Natural killer cell (primary cell): ENCODE measurements at regions not wholly inside any gene's neighbourhood (a gene's known extent, or its start where the extent isn't known, plus 50 kb on each side); places are given as distances from the start of the nearest gene placed in this dataset.
A peak's percentile ranks its signal among the peaks of the same experiment; 100 is the strongest.

Source experiments
- ATAC-seq, 3 donors: fragments of 150-1000 bp in 2 of 3; fragments of 200-7000 bp in 1 of 3; cut with Tn5 transposase; 1 replicate in 1 of 3; 2 replicates in 2 of 3; pipeline ENCODE4 v1.10.0; 2021; ENCODE audit warnings: mild to moderate bottlenecking in 2 of 3, moderate library complexity in 2 of 3
- DNase-seq, 2 donors: peaks; one replicate each; pipeline versions ENCODE4 v3.0.0 to v3.0.0-alpha.2; 2013 to 2021; ENCODE audit warnings: mixed read lengths in 1 of 2
- H3K27ac ChIP-seq: one replicate; pipeline ENCODE4 v1.5.1; 2013; ENCODE audit warnings: mild to moderate bottlenecking, low read length
- H3K27me3 ChIP-seq: one replicate; pipeline ENCODE4 v1.6.1; 2013; ENCODE audit warnings: low read length; ENCODE audit not compliant: control insufficient read depth, insufficient read depth
- H3K36me3 ChIP-seq: one replicate; pipeline ENCODE4 v1.6.1; 2013; ENCODE audit warnings: low read length; ENCODE audit not compliant: control insufficient read depth, insufficient read depth
- H3K4me1 ChIP-seq: one replicate; pipeline ENCODE4 v1.6.1; 2013; ENCODE audit warnings: low read length; ENCODE audit not compliant: control insufficient read depth, insufficient read depth
- H3K4me3 ChIP-seq: one replicate; pipeline ENCODE4 v1.5.1; 2013; ENCODE audit warnings: low read length
- H3K9me3 ChIP-seq: one replicate; pipeline ENCODE4 v1.6.1; 2013; ENCODE audit warnings: low read length; ENCODE audit not compliant: control insufficient read depth, insufficient read depth
- H3K27ac Mint-ChIP-seq, 2 donors: one replicate each; pipeline ENCODE4 v1.8.0; 2022; ENCODE audit warnings: mild to moderate bottlenecking in 2 of 2, mixed read lengths in 2 of 2, moderate library complexity in 1 of 2
- H3K27me3 Mint-ChIP-seq, 2 donors: one replicate each; pipeline ENCODE4 v1.8.0; 2022; ENCODE audit warnings: low read depth in 2 of 2, mixed read lengths in 2 of 2
- H3K36me3 Mint-ChIP-seq: one replicate; pipeline ENCODE4 v1.8.0; 2022; ENCODE audit warnings: mixed read lengths
- H3K4me1 Mint-ChIP-seq, 2 donors: one replicate each; pipeline ENCODE4 v1.8.0; 2022; ENCODE audit warnings: mixed read lengths in 2 of 2
- H3K4me3 Mint-ChIP-seq: one replicate; pipeline ENCODE4 v1.8.0; 2022; ENCODE audit warnings: mild to moderate bottlenecking, moderate library complexity, mixed read lengths
- H3K9me3 Mint-ChIP-seq, 2 donors: one replicate each; pipeline ENCODE4 v1.8.0; 2022; ENCODE audit warnings: mixed read lengths in 2 of 2
- CTCF ChIP-seq: fragments of 200-600 bp; IDR thresholded peaks from one replicate; pipeline ENCODE4 v1.8.0; 2022; ENCODE audit warnings: antibody characterized with exemption
- WGBS: methylation state at CpG from one replicate; pipeline ENCODE4 v1.1.7; 2013; ENCODE audit warnings: missing lambda C conversion rate; ENCODE audit not compliant: insufficient coverage; 5-methylcytosine and 5-hydroxymethylcytosine counted together
- intact Hi-C: fragments of 100-400 bp; cut with micrococcal nuclease; formaldehyde crosslinking; loops from one replicate; pipeline ENCODE4 v1.14.2; 2022

- peaks cover 0 to 5% of the 10 kb centered on the region in 2 donors for H3K27me3 Mint-ChIP-seq
- no peaks in the 10 kb centered on the region for H3K9me3 Mint-ChIP-seq
- Histone ChIP-seq H3K4me1 (peaks cover 51% of the 10 kb centered on the region), H3K4me3 (peak overlapping the region; percentile 16), H3K27ac (peak overlapping the region; percentile 44), H3K36me3 (no peaks in the 10 kb centered on the region), H3K9me3 (no peaks in the 10 kb centered on the region), H3K27me3 (no peaks in the 10 kb centered on the region)
- no peaks in the 10 kb centered on the region for H3K36me3 Mint-ChIP-seq
- peak; percentile 33 to 84 for DNase-seq
- peak; percentile 14 for TF ChIP-seq CTCF
- peak overlapping the region; percentile 14 to 80 for H3K27ac Mint-ChIP-seq
- H3K4me1 Mint-ChIP-seq, result peaks cover 51 to 56% of the 10 kb centered on the region in 2 donors
- intact Hi-C loops, result loop anchor here (10.0 kb wide), 1 partner anchor 143 kb away; no protein-coding TSS in a partner anchor
- WGBS, result 18% methylated on average over 19 of the region's 19 CpGs
- peak; percentile 74 to 83 (median 77) for ATAC-seq
- peak overlapping the region; percentile 78 for H3K4me3 Mint-ChIP-seq
Measured at GRCh38 chr16:79272141-79272577, 328.4 kb downstream of the MAF start.

GRCh38 chr16:79271583-79271982 is 329.0 kb downstream of the MAF start:
- H3K4me3 Mint-ChIP-seq, result peak overlapping the region; percentile 78
- DNase-seq (no peak), ATAC-seq (peak in 1 of 3 donors; percentile 15)
- peak overlapping the region; percentile 14 to 80 for H3K27ac Mint-ChIP-seq
- Histone ChIP-seq H3K4me3 (no peak overlapping the region), H3K36me3 (no peaks in the 10 kb centered on the region), H3K27ac (peak overlapping the region; percentile 44), H3K27me3 (no peaks in the 10 kb centered on the region), H3K4me1 (peaks cover 50% of the 10 kb centered on the region), H3K9me3 (no peaks in the 10 kb centered on the region)
- peaks cover 48 to 59% of the 10 kb centered on the region in 2 donors for H3K4me1 Mint-ChIP-seq
- TF ChIP-seq CTCF, result no peak
- H3K9me3 Mint-ChIP-seq, result no peaks in the 10 kb centered on the region
- 0% methylated on average over 1 of the region's 1 CpG for WGBS
- H3K27me3 Mint-ChIP-seq, result peaks cover 0 to 6% of the 10 kb centered on the region in 2 donors
- H3K36me3 Mint-ChIP-seq, result no peaks in the 10 kb centered on the region
- intact Hi-C loops, result loop anchor here (10.0 kb wide), 1 partner anchor 143 kb away; no protein-coding TSS in a partner anchor

GRCh38 chr16:79270011-79270410 is 330.5 kb downstream of the MAF start:
- no peaks in the 10 kb centered on the region for H3K27me3 ChIP-seq
- peaks cover 0 to 8% of the 10 kb centered on the region in 2 donors for H3K27me3 Mint-ChIP-seq
- no peak overlapping the region for H3K4me3 ChIP-seq
- no peak overlapping the region for H3K27ac ChIP-seq
- peak overlapping the region in 1 of 2 donors; percentile 42 for H3K27ac Mint-ChIP-seq
- H3K4me1 ChIP-seq, result peaks cover 50% of the 10 kb centered on the region
- H3K9me3 ChIP-seq, result no peaks in the 10 kb centered on the region
- H3K36me3 ChIP-seq, result no peaks in the 10 kb centered on the region
- intact Hi-C loops, result loop anchor here (10.0 kb wide), 1 partner anchor 145 kb away; no protein-coding TSS in a partner anchor
- peaks cover 48 to 59% of the 10 kb centered on the region in 2 donors for H3K4me1 Mint-ChIP-seq
- no peak for ATAC-seq
- TF ChIP-seq CTCF, result no peak
- H3K9me3 Mint-ChIP-seq, result no peaks in the 10 kb centered on the region
- no peak overlapping the region for H3K4me3 Mint-ChIP-seq
- no peaks in the 10 kb centered on the region for H3K36me3 Mint-ChIP-seq
- WGBS, result 88% methylated on average over 2 of the region's 2 CpGs
- DNase-seq, result no peak
